HEK293T (cell line): ENCODE measurements at regions not wholly inside any gene's neighbourhood (a gene's known extent, or its start where the extent isn't known, plus 50 kb on each side); places are given as distances from the start of the nearest gene placed in this dataset.

Experiments
- ARNT ChIP-seq: fragments of 450-650 bp; IDR thresholded peaks from 2 replicates; pipeline ENCODE4 v1.6.1; 2017; ENCODE audit warnings: mild to moderate bottlenecking
- BHLHE40 ChIP-seq: fragments of 450-650 bp; IDR thresholded peaks from 2 replicates; pipeline ENCODE4 v1.6.1; 2016; ENCODE audit warnings: mild to moderate bottlenecking, moderate library complexity, borderline replicate concordance
- ELF4 ChIP-seq: fragments of 450-650 bp; IDR thresholded peaks from 2 replicates; pipeline ENCODE4 v1.6.1; 2017; ENCODE audit warnings: antibody characterized with exemption
- FOXA1 ChIP-seq: fragments of 450-650 bp; IDR thresholded peaks from 2 replicates; pipeline ENCODE4 v1.6.1; 2016; ENCODE audit warnings: mild to moderate bottlenecking
- FOXK2 ChIP-seq: fragments of 450-650 bp; IDR thresholded peaks from 2 replicates; pipeline ENCODE4 v1.6.1; 2016; ENCODE audit warnings: mild to moderate bottlenecking
- FOXM1 ChIP-seq: fragments of 450-650 bp; IDR thresholded peaks from 2 replicates; pipeline ENCODE4 v1.6.1; 2017; ENCODE audit warnings: mild to moderate bottlenecking, borderline replicate concordance
- HDGF ChIP-seq: fragments of 450-650 bp; IDR thresholded peaks from 2 replicates; pipeline ENCODE4 v1.6.1; 2017; ENCODE audit warnings: antibody characterized with exemption, borderline replicate concordance
- L3MBTL2 ChIP-seq: fragments of 450-650 bp; conservative IDR thresholded peaks from 2 replicates; pipeline ENCODE4 v1.6.1; 2016; ENCODE audit warnings: mild to moderate bottlenecking
- LEF1 ChIP-seq: fragments of 450-650 bp; IDR thresholded peaks from 2 replicates; pipeline ENCODE4 v1.6.1; 2017; ENCODE audit warnings: mild to moderate bottlenecking, borderline replicate concordance
- PKNOX1 ChIP-seq: fragments of 450-650 bp; IDR thresholded peaks from 2 replicates; pipeline ENCODE4 v1.6.1; 2016
- SP1 ChIP-seq: fragments of 450-650 bp; IDR thresholded peaks from 2 replicates; pipeline ENCODE4 v1.6.1; 2017
- SUZ12 ChIP-seq: fragments of 450-650 bp; IDR thresholded peaks from 2 replicates; pipeline ENCODE4 v1.6.1; 2016; ENCODE audit warnings: mild to moderate bottlenecking
- TARDBP ChIP-seq: fragments of 450-650 bp; IDR thresholded peaks from 2 replicates; pipeline ENCODE4 v1.6.1; 2016
- ZNF384 ChIP-seq: fragments of 450-650 bp; IDR thresholded peaks from 2 replicates; pipeline ENCODE4 v1.6.1; 2016

GRCh38 chr2:128371248-128371630 lies 52.6 kb upstream of the HS6ST1 start:
- no peak for TF ChIP-seq TARDBP
- no peak for TF ChIP-seq SP1
- no peak for TF ChIP-seq ELF4
- TF ChIP-seq ZNF384: no peak
- no peak for TF ChIP-seq ARNT
- TF ChIP-seq FOXM1: no peak
- no peak for TF ChIP-seq L3MBTL2
- TF ChIP-seq LEF1: no peak
- no peak for TF ChIP-seq BHLHE40
- TF ChIP-seq PKNOX1: no peak
- TF ChIP-seq FOXK2: no peak
- no peak for TF ChIP-seq SUZ12
- no peak for TF ChIP-seq HDGF
- TF ChIP-seq FOXA1: no peak
